AG09309 (cell line): ENCODE measurements at regions not wholly inside any gene's neighbourhood (a gene's known extent, or its start where the extent isn't known, plus 50 kb on each side); places are given as distances from the start of the nearest gene placed in this dataset.
"Not testable (repeated sequence)": the region's sequence is repeated elsewhere in the genome, so short reads cannot be mapped to it uniquely, and the experiment has no call there.

Source experiments
- DNase-seq: peaks from one replicate; pipeline ENCODE4 v3.0.0-alpha.2; 2010; ENCODE audit warnings: low read depth
- H3K4me3 ChIP-seq: 2 replicates; pipeline ENCODE4 v1.5.1; 2011; ENCODE audit warnings: mild to moderate bottlenecking, low read depth, low read length, moderate library complexity; ENCODE audit not compliant: control insufficient read depth
- CTCF ChIP-seq: IDR thresholded peaks from 2 replicates; pipeline ENCODE4 v1.5.1; 2011; ENCODE audit warnings: mild to moderate bottlenecking, low read depth, low read length, inconsistent platforms; ENCODE audit not compliant: insufficient read depth, control insufficient read depth; ENCODE audit errors: missing control alignments

GRCh38 chr15:98547275-98547674 is 101.1 kb upstream of the IGF1R start:
- no peak for TF ChIP-seq CTCF
- no peak for DNase-seq

GRCh38 chr15:98547741-98548138 is 100.6 kb upstream of the IGF1R start:
- no peak for DNase-seq
- H3K4me3 ChIP-seq: peak overlapping the region; percentile 53
- no peak for TF ChIP-seq CTCF

More at GRCh38 chr15:98547275-98547674, 101.1 kb upstream of the IGF1R start:
- H3K4me3 ChIP-seq: no peak overlapping the region

- peak overlapping the region; percentile 53 for H3K4me3 ChIP-seq
- TF ChIP-seq CTCF: no peak
- DNase-seq: no peak
Measured at GRCh38 chr15:98548139-98548971, 100.0 kb upstream of the IGF1R start.

- H3K4me3 ChIP-seq: peak overlapping the region; percentile 53
- no peak for TF ChIP-seq CTCF
Measured at GRCh38 chr15:98549003-98549402, 99.3 kb upstream of the IGF1R start.

GRCh38 chr15:98549741-98550140 is 98.6 kb upstream of the IGF1R start:
- no peak for DNase-seq
- TF ChIP-seq CTCF: no peak
- H3K4me3 ChIP-seq: no peak overlapping the region

More at GRCh38 chr15:98549003-98549402, 99.3 kb upstream of the IGF1R start:
- no peak for DNase-seq

- DNase-seq, H3K4me3 ChIP-seq: not testable (repeated sequence)
Measured at GRCh38 chr15:98550363-98550762, 98.0 kb upstream of the IGF1R start.

GRCh38 chr15:98551936-98552562 is 96.3 kb upstream of the IGF1R start:
- DNase-seq: no peak

More at GRCh38 chr15:98551936-98552562, 96.3 kb upstream of the IGF1R start:
- TF ChIP-seq CTCF: no peak
- no peak overlapping the region for H3K4me3 ChIP-seq
